MCF 10A (cell line): ENCODE measurements at regions not wholly inside any gene's neighbourhood (a gene's known extent, or its start where the extent isn't known, plus 50 kb on each side); places are given as distances from the start of the nearest gene placed in this dataset.

Experiments used
- BruUV-seq: library from RNA; stranded (reverse); fragments of 400-500 nt; replicated peaks from 2 replicates; lab custom pipeline; 2021; lab: Mats Ljungman, UMichigan
- CTCF ChIA-PET: fragments of 300-600 bp; sonication (Branson Sonifier 250); formaldehyde crosslinking; extraction: SDS; loops from one replicate; lab custom pipeline; 2021; ENCODE audit warnings: antibody characterized with exemption, inconsistent platforms; lab: Yijun Ruan, JAX
- POLR2A ChIA-PET: fragments of 300-600, 350-650 bp; sonication (Branson Sonifier 250); formaldehyde crosslinking; extraction: SDS; loops from one replicate; lab custom pipeline; 2020; ENCODE audit warnings: antibody characterized with exemption, inconsistent platforms; lab: Yijun Ruan, JAX
- DNase-seq: peaks from one replicate; pipeline ENCODE4 v3.0.0-alpha.2; 2018; ENCODE audit not compliant: unreplicated experiment
- H3K27ac Mint-ChIP-seq: one replicate; pipeline ENCODE4 v1.8.0; 2022; ENCODE audit warnings: mild to moderate bottlenecking, low read depth, mixed read lengths; ENCODE audit not compliant: unreplicated experiment
- H3K27me3 Mint-ChIP-seq: one replicate; pipeline ENCODE4 v1.8.0; 2022; ENCODE audit warnings: mixed read lengths; ENCODE audit not compliant: insufficient read depth, unreplicated experiment
- H3K36me3 Mint-ChIP-seq: one replicate; pipeline ENCODE4 v1.8.0; 2022; ENCODE audit warnings: mild to moderate bottlenecking, moderate library complexity, mixed read lengths; ENCODE audit not compliant: insufficient read depth, unreplicated experiment
- H3K4me1 Mint-ChIP-seq: one replicate; pipeline ENCODE4 v1.8.0; 2022; ENCODE audit warnings: mixed read lengths; ENCODE audit not compliant: insufficient read depth, unreplicated experiment
- H3K4me3 Mint-ChIP-seq: one replicate; pipeline ENCODE4 v1.8.0; 2022; ENCODE audit warnings: mild to moderate bottlenecking, moderate library complexity, mixed read lengths; ENCODE audit not compliant: unreplicated experiment
- H3K9me3 Mint-ChIP-seq: one replicate; pipeline ENCODE4 v1.8.0; 2022; ENCODE audit warnings: mixed read lengths; ENCODE audit not compliant: unreplicated experiment
- CTCF ChIP-seq: fragments of 200-600 bp; IDR thresholded peaks from one replicate; pipeline ENCODE4 v1.8.0; 2022; ENCODE audit warnings: antibody characterized with exemption, mild to moderate bottlenecking; ENCODE audit not compliant: unreplicated experiment
- intact Hi-C: fragments of 100-400 bp; cut with micrococcal nuclease; formaldehyde crosslinking; loops from 2 replicates; pipeline ENCODE4 v1.14.1; 2022

GRCh38 chr6:148053796-148054195, 288.8 kb upstream of the SASH1 start:
- no peaks in the 10 kb centered on the region for H3K9me3 Mint-ChIP-seq

GRCh38 chr6:148054219-148054618, 288.4 kb upstream of the SASH1 start:
- no peaks in the 10 kb centered on the region for H3K27me3 Mint-ChIP-seq
- no peak overlapping the region for H3K27ac Mint-ChIP-seq
- H3K4me1 Mint-ChIP-seq = no peaks in the 10 kb centered on the region
- intact Hi-C loops = no loop called here
- no peaks in the 10 kb centered on the region for H3K36me3 Mint-ChIP-seq
- no peak overlapping the region for H3K4me3 Mint-ChIP-seq
- CTCF ChIA-PET = no interaction called here
- no peak for DNase-seq
- TF ChIP-seq CTCF = no peak
- no TSS peak for BruUV-seq
- POLR2A ChIA-PET = no interaction called here
- H3K9me3 Mint-ChIP-seq = peaks cover 4% of the 10 kb centered on the region

More at GRCh38 chr6:148053796-148054195, 288.8 kb upstream of the SASH1 start:
- Mint-ChIP-seq H3K27ac (no peak overlapping the region), H3K27me3 (no peaks in the 10 kb centered on the region), H3K4me3 (no peak overlapping the region), H3K36me3 (no peaks in the 10 kb centered on the region), H3K4me1 (no peaks in the 10 kb centered on the region)
- intact Hi-C loops = no loop called here
- BruUV-seq = no TSS peak
- POLR2A ChIA-PET = no interaction called here
- DNase-seq = no peak
- CTCF ChIA-PET = no interaction called here
- no peak for TF ChIP-seq CTCF

DNA sequence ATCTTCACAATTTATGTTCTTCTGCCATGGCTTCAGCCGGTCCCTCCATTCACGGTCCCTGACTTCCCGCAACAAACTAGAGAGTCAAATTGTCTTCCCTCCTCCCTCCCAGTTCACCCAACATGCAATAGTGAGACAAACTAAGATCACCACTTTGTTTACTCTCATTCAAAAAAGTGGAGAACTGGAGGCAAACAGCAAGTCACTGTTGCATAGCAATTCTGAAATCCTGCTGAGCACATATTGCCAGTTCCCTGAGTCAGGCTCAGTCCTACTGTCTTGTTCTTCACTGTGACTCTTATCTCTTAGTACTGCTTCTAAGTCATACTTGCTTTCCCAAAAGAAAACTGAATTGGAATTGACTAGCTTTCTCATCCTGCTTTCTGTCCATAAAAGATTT, 287.2 kb upstream of the SASH1 start:
- Mint-ChIP-seq H3K27me3 (no peaks in the 10 kb centered on the region), H3K4me3 (no peak overlapping the region), H3K4me1 (no peaks in the 10 kb centered on the region), H3K9me3 (peaks cover 6% of the 10 kb centered on the region), H3K36me3 (no peaks in the 10 kb centered on the region), H3K27ac (no peak overlapping the region)
- no TSS peak for BruUV-seq
- ChIA-PET POLR2A (no interaction called here), CTCF (no interaction called here)
- no peak for DNase-seq
- intact Hi-C loops = no loop called here
- TF ChIP-seq CTCF = no peak

- DNase-seq = no peak
- CTCF ChIA-PET = no interaction called here
- no peak for TF ChIP-seq CTCF
- H3K27ac Mint-ChIP-seq = no peak overlapping the region
- H3K4me1 Mint-ChIP-seq = no peaks in the 10 kb centered on the region
- peaks cover 6% of the 10 kb centered on the region for H3K9me3 Mint-ChIP-seq
- intact Hi-C loops = no loop called here
- H3K4me3 Mint-ChIP-seq = no peak overlapping the region
- no peaks in the 10 kb centered on the region for H3K36me3 Mint-ChIP-seq
- BruUV-seq = no TSS peak
- no peaks in the 10 kb centered on the region for H3K27me3 Mint-ChIP-seq
- POLR2A ChIA-PET = no interaction called here
Observed at GRCh38 chr6:148059869-148060268, 282.8 kb upstream of the SASH1 start.
